DMS114 treated with DMSO at 0.1 percent for 48 hours (cell line): ENCODE measurements at regions not wholly inside any gene's neighbourhood (a gene's known extent, or its start where the extent isn't known, plus 50 kb on each side); places are given as distances from the start of the nearest gene placed in this dataset.
"Not testable (repeated sequence)": the region's sequence is repeated elsewhere in the genome, so short reads cannot be mapped to it uniquely, and the experiment has no call there.

Experiments
- DNase-seq: peaks from one replicate; lab custom pipeline; 2025; ENCODE audit not compliant: unreplicated experiment; lab: John Stamatoyannopoulos, UW

GRCh38 chr3:18988614-18989229, 159.6 kb upstream of the KCNH8 start:
- DNase-seq = peak; percentile 41

GRCh38 chr3:18987862-18988447, 160.4 kb upstream of the KCNH8 start:
- DNase-seq = no peak

- DNase-seq = no peak
Measured at GRCh38 chr3:18987070-18987469, 161.2 kb upstream of the KCNH8 start.

- no peak for DNase-seq
Measured at GRCh38 chr3:18982920-18983319, 165.4 kb upstream of the KCNH8 start.

GRCh38 chr3:18976102-18976501, 172.2 kb upstream of the KCNH8 start:
- not testable (repeated sequence) for DNase-seq

GRCh38 chr3:18968120-18968519, 180.2 kb upstream of the KCNH8 start:
- DNase-seq = no peak

GRCh38 chr3:18965781-18966180, 182.5 kb upstream of the KCNH8 start:
- no peak for DNase-seq

GRCh38 chr3:18964640-18965039, 183.7 kb upstream of the KCNH8 start:
- no peak for DNase-seq

GRCh38 chr3:18951333-18951732, 197.0 kb upstream of the KCNH8 start:
- no peak for DNase-seq

- DNase-seq = no peak
Measured at GRCh38 chr3:18946524-18946923, 201.8 kb upstream of the KCNH8 start.

GRCh38 chr3:18937574-18937973, 210.7 kb upstream of the KCNH8 start:
- DNase-seq = no peak

GRCh38 chr3:18919158-18919557, 229.2 kb upstream of the KCNH8 start:
- DNase-seq = no peak

GRCh38 chr3:18917923-18918322, 230.4 kb upstream of the KCNH8 start:
- no peak for DNase-seq

- no peak for DNase-seq
Measured at GRCh38 chr3:18902081-18902793, 246.1 kb upstream of the KCNH8 start.

- no peak for DNase-seq
Measured at GRCh38 chr3:18901571-18901970, 246.7 kb upstream of the KCNH8 start.

GRCh38 chr3:18900994-18901393, 247.3 kb upstream of the KCNH8 start:
- no peak for DNase-seq

- no peak for DNase-seq
Measured at GRCh38 chr3:18898911-18899310, 249.4 kb upstream of the KCNH8 start.

- DNase-seq = no peak
Measured at GRCh38 chr3:18892756-18893155, 255.6 kb upstream of the KCNH8 start.

GRCh38 chr3:18892047-18892446, 256.3 kb upstream of the KCNH8 start:
- DNase-seq = no peak

- DNase-seq = no peak
Measured at GRCh38 chr3:18891641-18892040, 256.7 kb upstream of the KCNH8 start.

- DNase-seq = no peak
Measured at GRCh38 chr3:18890449-18890848, 257.9 kb upstream of the KCNH8 start.

- DNase-seq = no peak
Measured at GRCh38 chr3:18888819-18889218, 259.5 kb upstream of the KCNH8 start.
